Vagina (tissue), 2 donors: ENCODE measurements at regions not wholly inside any gene's neighbourhood (a gene's known extent, or its start where the extent isn't known, plus 50 kb on each side); places are given as distances from the start of the nearest gene placed in this dataset.

ENCODE experiments used
- POLR2A ChIP-seq, 2 donors: fragments of 450-650 bp; IDR thresholded peaks; one replicate each; pipeline ENCODE4 v1.6.1; 2017; ENCODE audit warnings: antibody characterized with exemption in 2 of 2, mild to moderate bottlenecking in 2 of 2, moderate library complexity in 2 of 2
- TF ChIP-seq, protein P1 (sequence below), 3 experiments: fragments of 450-650 bp in 2 of 3; fragments of 200-600 bp in 1 of 3; sonication (generic) in 1 of 3; IDR thresholded peaks; one replicate each; pipeline ENCODE4 v1.5.1; 2017 to 2019; ENCODE audit warnings: antibody characterized with exemption in 3 of 3, mild to moderate bottlenecking in 2 of 3, moderate library complexity in 2 of 3

GRCh38 chr2:41634686-41635085, 413.1 kb upstream of the PKDCC start:
- TF ChIP-seq, protein P1, sequence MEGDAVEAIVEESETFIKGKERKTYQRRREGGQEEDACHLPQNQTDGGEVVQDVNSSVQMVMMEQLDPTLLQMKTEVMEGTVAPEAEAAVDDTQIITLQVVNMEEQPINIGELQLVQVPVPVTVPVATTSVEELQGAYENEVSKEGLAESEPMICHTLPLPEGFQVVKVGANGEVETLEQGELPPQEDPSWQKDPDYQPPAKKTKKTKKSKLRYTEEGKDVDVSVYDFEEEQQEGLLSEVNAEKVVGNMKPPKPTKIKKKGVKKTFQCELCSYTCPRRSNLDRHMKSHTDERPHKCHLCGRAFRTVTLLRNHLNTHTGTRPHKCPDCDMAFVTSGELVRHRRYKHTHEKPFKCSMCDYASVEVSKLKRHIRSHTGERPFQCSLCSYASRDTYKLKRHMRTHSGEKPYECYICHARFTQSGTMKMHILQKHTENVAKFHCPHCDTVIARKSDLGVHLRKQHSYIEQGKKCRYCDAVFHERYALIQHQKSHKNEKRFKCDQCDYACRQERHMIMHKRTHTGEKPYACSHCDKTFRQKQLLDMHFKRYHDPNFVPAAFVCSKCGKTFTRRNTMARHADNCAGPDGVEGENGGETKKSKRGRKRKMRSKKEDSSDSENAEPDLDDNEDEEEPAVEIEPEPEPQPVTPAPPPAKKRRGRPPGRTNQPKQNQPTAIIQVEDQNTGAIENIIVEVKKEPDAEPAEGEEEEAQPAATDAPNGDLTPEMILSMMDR (IDR thresholded peaks at IDR 0.05) = no peak
- no peak for TF ChIP-seq POLR2A (IDR thresholded peaks at IDR 0.05)
